Naive thymus-derived CD8-positive, alpha-beta T cell (primary cell): ENCODE measurements at regions not wholly inside any gene's neighbourhood (a gene's known extent, or its start where the extent isn't known, plus 50 kb on each side); places are given as distances from the start of the nearest gene placed in this dataset.
"Not testable (repeated sequence)": the region's sequence is repeated elsewhere in the genome, so short reads cannot be mapped to it uniquely, and the experiment has no call there.

Experiments
- ATAC-seq, 2 donors: fragments of 150-1000 bp; cut with Tn5 transposase in 1 of 2; sonication (Bioruptor Pico), chemical (Tn5 transposase) in 1 of 2; 1 replicate in 1 of 2; 2 replicates in 1 of 2; pipeline ENCODE4 v1.10.0; 2021; ENCODE audit warnings: mild to moderate bottlenecking in 2 of 2, moderate library complexity in 2 of 2
- POLR2A ChIA-PET: fragments of 350-600 bp; sonication (Branson Sonifier 250); formaldehyde crosslinking; loops from one replicate; lab custom pipeline; 2021; ENCODE audit warnings: antibody characterized with exemption; lab: Charles Lee
- DNase-seq, 10 donors: peaks; one replicate each; pipeline versions ENCODE4 v3.0.0 to v3.0.0-alpha.2; 2020 to 2022
- H3K27ac Mint-ChIP-seq, 10 donors: one replicate each; pipeline ENCODE4 v1.8.0; 2020 to 2022; ENCODE audit warnings: mild to moderate bottlenecking in 10 of 10, mixed read lengths in 10 of 10, moderate library complexity in 4 of 10, inconsistent platforms in 1 of 10
- H3K27me3 Mint-ChIP-seq, 5 donors: one replicate each; pipeline ENCODE4 v1.8.0; 2021 to 2022; ENCODE audit warnings: mixed read lengths in 5 of 5
- H3K36me3 Mint-ChIP-seq, 3 donors: one replicate each; pipeline ENCODE4 v1.8.0; 2020 to 2022; ENCODE audit warnings: mixed read lengths in 3 of 3, mild to moderate bottlenecking in 2 of 3, inconsistent platforms in 1 of 3
- H3K4me1 Mint-ChIP-seq, 4 donors: one replicate each; pipeline ENCODE4 v1.8.0; 2021 to 2022; ENCODE audit warnings: mixed read lengths in 4 of 4
- H3K4me3 Mint-ChIP-seq, 10 donors: one replicate each; pipeline ENCODE4 v1.8.0; 2020 to 2022; ENCODE audit warnings: mild to moderate bottlenecking in 10 of 10, mixed read lengths in 10 of 10, moderate library complexity in 6 of 10, inconsistent platforms in 1 of 10
- H3K9me3 Mint-ChIP-seq, 9 donors: one replicate each; pipeline ENCODE4 v1.8.0; 2020 to 2022; ENCODE audit warnings: mixed read lengths in 9 of 9, mild to moderate bottlenecking in 3 of 9, inconsistent platforms in 1 of 9, moderate library complexity in 1 of 9

DNA sequence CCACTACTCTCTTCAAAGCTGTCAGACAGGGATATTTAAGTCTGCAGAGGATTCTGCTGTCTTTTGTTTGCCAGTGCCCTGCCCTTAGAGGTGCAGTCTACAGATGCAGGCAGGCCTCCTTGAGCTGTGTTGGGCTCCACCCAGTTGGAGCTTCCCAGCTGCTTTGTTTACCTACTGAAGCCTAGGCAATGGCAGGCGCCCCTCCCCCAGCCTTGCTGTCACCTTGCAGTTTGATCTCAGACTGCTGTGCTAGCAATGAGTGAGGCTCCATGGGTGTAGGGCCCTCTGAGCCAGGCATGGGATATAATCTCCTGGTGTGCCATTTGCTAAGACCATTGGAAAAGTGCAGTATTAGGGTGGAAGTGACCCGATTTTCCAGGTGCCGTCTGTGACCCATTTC, 151.3 kb upstream of the CCZ1B start:
- DNase-seq, H3K27me3 Mint-ChIP-seq, POLR2A ChIA-PET, H3K27ac Mint-ChIP-seq, H3K4me1 Mint-ChIP-seq, ATAC-seq, H3K4me3 Mint-ChIP-seq: not testable (repeated sequence)
- H3K9me3 Mint-ChIP-seq, result peaks cover 0 to 12% (median 7%) of the 10 kb centered on the region in 9 donors
- peaks cover 0 to 12% (median 4%) of the 10 kb centered on the region in 3 donors for H3K36me3 Mint-ChIP-seq

DNA sequence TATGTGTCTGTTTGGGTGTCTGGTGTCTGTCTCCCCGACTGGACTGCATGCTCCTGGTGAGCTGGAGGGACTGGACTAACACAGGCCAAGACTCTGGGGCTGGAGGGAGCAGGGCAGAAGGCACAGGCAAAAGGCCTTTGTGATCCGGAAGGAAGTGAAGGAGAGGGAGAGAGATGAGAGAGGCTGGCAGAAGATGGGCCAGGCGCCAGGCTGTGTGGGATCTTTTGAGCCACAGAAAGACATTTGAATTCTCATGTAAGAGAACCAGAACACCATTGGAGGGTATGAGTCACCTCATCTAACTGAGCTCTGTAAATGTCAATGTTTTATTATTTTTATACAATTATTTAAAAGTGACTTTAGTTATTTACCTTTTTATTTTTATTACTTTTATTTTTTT, 152.3 kb upstream of the CCZ1B start:
- H3K4me1 Mint-ChIP-seq, H3K4me3 Mint-ChIP-seq, H3K27ac Mint-ChIP-seq, POLR2A ChIA-PET, ATAC-seq, DNase-seq: not testable (repeated sequence)
- H3K9me3 Mint-ChIP-seq, result peaks cover 0 to 12% (median 7%) of the 10 kb centered on the region in 9 donors
- H3K27me3 Mint-ChIP-seq, result peaks cover 0 to 10% (median 4%) of the 10 kb centered on the region in 5 donors
- H3K36me3 Mint-ChIP-seq, result peaks cover 0 to 12% (median 4%) of the 10 kb centered on the region in 3 donors

DNA sequence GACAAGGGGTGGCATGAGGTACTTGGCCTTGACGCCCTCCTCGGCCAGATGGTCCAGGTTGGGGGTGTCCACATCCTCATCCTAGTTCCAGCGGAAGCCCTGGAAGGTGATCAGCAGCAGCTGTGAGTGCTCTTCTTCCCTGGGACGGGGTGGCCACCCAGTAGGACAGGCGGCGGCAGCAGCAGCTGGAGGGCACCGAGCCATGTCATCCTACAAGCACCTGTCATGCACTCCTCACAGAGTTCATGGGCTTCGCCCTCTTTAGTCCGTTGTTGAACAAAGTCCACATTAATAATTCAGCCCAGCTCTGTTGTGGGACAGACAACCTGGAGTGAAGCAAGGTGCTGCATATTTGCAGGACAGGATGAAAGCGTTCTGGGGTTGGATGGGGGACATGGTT, 153.4 kb upstream of the CCZ1B start:
- H3K4me1 Mint-ChIP-seq, DNase-seq, POLR2A ChIA-PET, H3K4me3 Mint-ChIP-seq, ATAC-seq: not testable (repeated sequence)
- Mint-ChIP-seq H3K9me3 (peaks cover 0 to 12% (median 7%) of the 10 kb centered on the region in 9 donors), H3K36me3 (peaks cover 0 to 12% (median 4%) of the 10 kb centered on the region in 3 donors), H3K27ac (peak overlapping the region in 1 of 10 donors; percentile 24), H3K27me3 (peaks cover 0 to 10% (median 4%) of the 10 kb centered on the region in 5 donors)

GRCh38 chr7:6982375-6982774, 156.3 kb upstream of the CCZ1B start:
- H3K36me3 Mint-ChIP-seq, POLR2A ChIA-PET, DNase-seq, H3K4me3 Mint-ChIP-seq, H3K4me1 Mint-ChIP-seq, H3K9me3 Mint-ChIP-seq, ATAC-seq: not testable (repeated sequence)
- Mint-ChIP-seq H3K27me3 (peaks cover 0 to 13% (median 4%) of the 10 kb centered on the region in 5 donors), H3K27ac (peak overlapping the region in 1 of 10 donors; percentile 65)

DNA sequence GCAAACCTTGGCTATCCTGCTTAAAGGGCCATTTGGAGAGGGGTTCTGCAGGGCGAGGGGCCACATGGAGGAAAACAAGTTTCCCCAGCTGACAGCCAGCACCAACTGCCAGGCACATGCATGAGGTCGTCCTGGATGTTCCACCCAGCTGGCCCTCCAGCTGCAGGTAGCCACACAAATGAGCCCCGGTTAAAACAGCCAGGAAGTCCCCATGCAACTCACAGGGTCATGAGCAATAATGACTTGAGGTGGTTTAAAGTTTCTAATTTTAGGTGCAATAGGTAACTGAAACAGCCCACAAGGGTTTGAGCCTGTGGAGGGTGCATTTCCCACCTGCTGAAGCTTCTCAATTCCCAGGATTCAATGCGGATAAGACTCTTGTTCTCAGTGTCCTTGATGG, 160.8 kb upstream of the CCZ1B start:
- H3K27me3 Mint-ChIP-seq, result peaks cover 0 to 11% (median 4%) of the 10 kb centered on the region in 5 donors
- POLR2A ChIA-PET, H3K36me3 Mint-ChIP-seq, ATAC-seq, H3K4me3 Mint-ChIP-seq, DNase-seq, H3K9me3 Mint-ChIP-seq, H3K27ac Mint-ChIP-seq: not testable (repeated sequence)
- peaks cover 7 to 15% (median 14%) of the 10 kb centered on the region in 4 donors for H3K4me1 Mint-ChIP-seq

- DNase-seq, ATAC-seq, H3K36me3 Mint-ChIP-seq, H3K4me3 Mint-ChIP-seq, H3K9me3 Mint-ChIP-seq, H3K27me3 Mint-ChIP-seq, POLR2A ChIA-PET: not testable (repeated sequence)
- Mint-ChIP-seq H3K27ac (peak overlapping the region in 4 of 10 donors; percentile 17 to 98 (median 48)), H3K4me1 (peaks cover 7 to 15% (median 14%) of the 10 kb centered on the region in 4 donors)
These were observed 162.5 kb upstream of the CCZ1B start for GRCh38 chr7:6988608-6989007.

- POLR2A ChIA-PET, DNase-seq, H3K27me3 Mint-ChIP-seq, H3K9me3 Mint-ChIP-seq, H3K4me3 Mint-ChIP-seq, H3K36me3 Mint-ChIP-seq, ATAC-seq: not testable (repeated sequence)
- peak overlapping the region in 5 of 10 donors; percentile 0 to 98 (median 95) for H3K27ac Mint-ChIP-seq
- H3K4me1 Mint-ChIP-seq, result peaks cover 7 to 15% (median 14%) of the 10 kb centered on the region in 4 donors
These were observed 163.9 kb upstream of the CCZ1B start for GRCh38 chr7:6989968-6990367.

GRCh38 chr7:6990426-6991152, 164.5 kb upstream of the CCZ1B start:
- H3K9me3 Mint-ChIP-seq, ATAC-seq, H3K36me3 Mint-ChIP-seq, DNase-seq, H3K27me3 Mint-ChIP-seq: not testable (repeated sequence)
- Mint-ChIP-seq H3K27ac (peak overlapping the region; percentile 61 to 98 (median 91)), H3K4me1 (peaks cover 7 to 15% (median 14%) of the 10 kb centered on the region in 4 donors), H3K4me3 (peak overlapping the region; percentile 38 to 77 (median 68))
- POLR2A ChIA-PET, result interaction anchor here (1.5 kb wide), 1 partner anchor 191 kb away, joined by 4 read pairs; the partner anchor contains the start of gene C1GALT1

DNA sequence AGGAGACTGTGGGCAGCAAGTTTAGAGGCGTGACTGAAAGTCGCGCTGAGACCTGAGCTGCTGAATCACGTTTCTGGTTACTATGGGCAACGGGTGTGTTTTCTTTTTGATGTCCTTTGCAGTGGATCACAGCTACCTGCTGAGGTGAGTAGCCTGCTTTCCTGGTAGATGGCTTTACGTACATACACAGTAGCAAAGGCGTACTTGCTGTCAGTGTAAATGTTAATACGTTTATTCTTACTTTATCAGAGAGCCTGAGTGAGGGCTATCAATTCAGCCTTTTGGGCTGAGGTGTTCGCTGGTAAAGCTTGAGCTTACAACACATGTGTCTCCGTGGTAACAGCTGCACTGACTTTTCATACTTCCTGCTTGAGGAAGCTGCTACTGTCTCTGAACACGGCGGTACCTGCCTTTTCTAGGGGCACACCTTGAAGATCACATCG, 165.1 kb upstream of the CCZ1B start:
- DNase-seq (peak; percentile 15 to 85 (median 71)), ATAC-seq (peak; percentile 65 to 78)
- not testable (repeated sequence) for H3K36me3 Mint-ChIP-seq, H3K9me3 Mint-ChIP-seq, H3K27me3 Mint-ChIP-seq
- peak overlapping the region; percentile 38 to 77 (median 68) for H3K4me3 Mint-ChIP-seq
- POLR2A ChIA-PET, result interaction anchor here (1.5 kb wide), 1 partner anchor 191 kb away, joined by 4 read pairs; the partner anchor contains the start of gene C1GALT1
- H3K27ac Mint-ChIP-seq, result peak overlapping the region; percentile 78 to 98 (median 91)
- H3K4me1 Mint-ChIP-seq, result peaks cover 7 to 15% (median 14%) of the 10 kb centered on the region in 4 donors

- H3K9me3 Mint-ChIP-seq, DNase-seq, H3K27me3 Mint-ChIP-seq, H3K36me3 Mint-ChIP-seq, ATAC-seq: not testable (repeated sequence)
- Mint-ChIP-seq H3K27ac (peak overlapping the region; percentile 78 to 98 (median 91)), H3K4me3 (peak overlapping the region; percentile 38 to 77 (median 68)), H3K4me1 (peaks cover 7 to 15% (median 14%) of the 10 kb centered on the region in 4 donors)
- POLR2A ChIA-PET, result interaction anchor here (1.5 kb wide), 1 partner anchor 190 kb away, joined by 4 read pairs; the partner anchor contains the start of gene C1GALT1
These were observed 165.6 kb upstream of the CCZ1B start for GRCh38 chr7:6991686-6992085.

- H3K27me3 Mint-ChIP-seq, H3K36me3 Mint-ChIP-seq, POLR2A ChIA-PET, H3K4me3 Mint-ChIP-seq, H3K9me3 Mint-ChIP-seq, DNase-seq, ATAC-seq: not testable (repeated sequence)
- H3K27ac Mint-ChIP-seq, result peak overlapping the region in 6 of 10 donors; percentile 17 to 98 (median 78)
- H3K4me1 Mint-ChIP-seq, result peaks cover 7 to 15% (median 14%) of the 10 kb centered on the region in 4 donors
These were observed 166.1 kb upstream of the CCZ1B start for GRCh38 chr7:6992133-6992532.

DNA sequence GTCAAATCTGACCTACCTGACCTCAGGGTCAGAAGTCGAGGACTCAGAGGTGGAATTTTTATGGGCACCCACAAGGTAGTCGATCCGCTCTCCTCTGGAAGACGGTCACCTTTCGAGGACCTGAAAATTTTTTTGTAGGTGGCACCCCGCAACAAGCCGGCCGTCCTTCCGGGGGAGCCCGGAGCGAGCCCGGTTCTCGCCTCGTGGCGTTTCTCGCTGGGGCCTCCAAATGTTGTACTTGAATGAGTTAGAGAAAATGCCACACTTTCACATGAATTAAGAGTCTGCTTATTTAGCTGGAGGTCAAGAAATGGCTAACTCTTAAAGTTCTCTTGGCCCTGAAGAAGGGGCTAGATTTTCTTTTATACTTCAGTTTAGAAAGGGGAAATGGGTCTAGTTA, 169.0 kb upstream of the CCZ1B start:
- ATAC-seq, H3K27me3 Mint-ChIP-seq, H3K27ac Mint-ChIP-seq, H3K36me3 Mint-ChIP-seq, POLR2A ChIA-PET, DNase-seq, H3K4me3 Mint-ChIP-seq: not testable (repeated sequence)
- Mint-ChIP-seq H3K9me3 (peaks cover 0 to 15% (median 11%) of the 10 kb centered on the region in 9 donors), H3K4me1 (peaks cover 7 to 14% (median 14%) of the 10 kb centered on the region in 4 donors)
